PFSK-1 (cell line): ENCODE measurements at regions not wholly inside any gene's neighbourhood (a gene's known extent, or its start where the extent isn't known, plus 50 kb on each side); places are given as distances from the start of the nearest gene placed in this dataset.

Experiments used
- POLR2AphosphoS5 ChIP-seq: IDR thresholded peaks from 2 replicates; pipeline ENCODE4 v1.6.1; 2012; ENCODE audit warnings: low read depth, mild to moderate bottlenecking, control low read depth, low read length, moderate library complexity
- REST ChIP-seq, 2 experiments: IDR thresholded peaks; 2 replicates each; pipeline versions ENCODE4 v1.6.1 to v1.8.0; 2011 to 2012; ENCODE audit warnings: low read depth in 2 of 2, low read length in 2 of 2, control low read depth in 1 of 2, inconsistent platforms in 1 of 2, mild to moderate bottlenecking in 1 of 2, moderate library complexity in 1 of 2; ENCODE audit not compliant: insufficient read depth in 1 of 2
- TAF1 ChIP-seq: IDR thresholded peaks from 2 replicates; pipeline ENCODE4 v1.6.1; 2012; ENCODE audit warnings: low read length, control low read depth, borderline replicate concordance; ENCODE audit not compliant: insufficient read depth

- TF ChIP-seq POLR2AphosphoS5: no peak
- TF ChIP-seq REST (IDR thresholded peaks at IDR 0.05; ENCODE audit: insufficient read depth in 1 of 2, low read depth in 2 of 2, low read length in 2 of 2): no peak
- TF ChIP-seq TAF1: no peak
These were observed 613.3 kb upstream of the SYNCRIP start for GRCh38 chr6:86255973-86256372.
